ENCODE measurements at regions not wholly inside any gene's neighbourhood (a gene's known extent, or its start where the extent isn't known, plus 50 kb on each side); places are given as distances from the start of the nearest gene placed in this dataset.

- Histone ChIP-seq H3K36me3 (replicated peaks in 1 of 2; ENCODE audit: control insufficient read depth in 1 of 2, insufficient read depth in 2 of 2, low read length in 1 of 2) (no peaks in the 10 kb centered on the region), H3K9ac (no peak overlapping the region), H4K20me1 (ENCODE audit: insufficient read depth) (no peaks in the 10 kb centered on the region), H3K4me2 (no peak overlapping the region), H3K4me1 (ENCODE audit: control insufficient read depth in 1 of 2, insufficient read depth in 2 of 2, low read depth in 1 of 2, low read length in 1 of 2) (no peaks in the 10 kb centered on the region), H3K79me2 (ENCODE audit: insufficient read depth) (no peaks in the 10 kb centered on the region), H2AFZ (ENCODE audit: low read depth) (no peak overlapping the region), H3K9me3 (no peaks in the 10 kb centered on the region), H3K27ac (ENCODE audit: low read depth in 2 of 2, low read length in 1 of 2) (no peak overlapping the region), H3K9me2 (no peaks in the 10 kb centered on the region), H3K27me3 (ENCODE audit: insufficient read depth) (no peaks in the 10 kb centered on the region), H3K4me3 (ENCODE audit: low read depth in 2 of 2, low read length in 1 of 2) (no peak overlapping the region), H3F3A (replicated peaks; ENCODE audit: insufficient read depth) (no peaks in the 10 kb centered on the region)
- TF ChIP-seq POLR2AphosphoS5 (IDR thresholded peaks at IDR 0.05; ENCODE audit: low read depth, low read length), result no peak
- no peak for TF ChIP-seq CHD2 (IDR thresholded peaks at IDR 0.05; ENCODE audit: low read length, partially characterized antibody)
- TF ChIP-seq EP300 (IDR thresholded peaks at IDR 0.05; ENCODE audit: borderline replicate concordance in 1 of 2, low read depth in 1 of 2, low read length in 1 of 2), result no peak
- no peak for TF ChIP-seq TAF1 (IDR thresholded peaks at IDR 0.05; ENCODE audit: borderline replicate concordance, low read depth, low read length)
- no peak for TF ChIP-seq FOXM1 (IDR thresholded peaks at IDR 0.05; ENCODE audit: low read depth)
- no peak for TF ChIP-seq NFIC (IDR thresholded peaks at IDR 0.05; ENCODE audit: borderline replicate concordance)
- no peak for TF ChIP-seq NRF1 (IDR thresholded peaks at IDR 0.05; ENCODE audit: low read depth, low read length)
- no peak for TF ChIP-seq MEF2A (IDR thresholded peaks at IDR 0.05; ENCODE audit: borderline replicate concordance, low read depth)
- no peak for TF ChIP-seq MXI1 (IDR thresholded peaks at IDR 0.05; ENCODE audit: low read depth, low read length)
- no peak for TF ChIP-seq TEAD4 (IDR thresholded peaks at IDR 0.05; ENCODE audit: borderline replicate concordance, insufficient read depth)
- no peak for TF ChIP-seq RAD21 (IDR thresholded peaks at IDR 0.05; ENCODE audit: low read length)
- TF ChIP-seq, protein P1, sequence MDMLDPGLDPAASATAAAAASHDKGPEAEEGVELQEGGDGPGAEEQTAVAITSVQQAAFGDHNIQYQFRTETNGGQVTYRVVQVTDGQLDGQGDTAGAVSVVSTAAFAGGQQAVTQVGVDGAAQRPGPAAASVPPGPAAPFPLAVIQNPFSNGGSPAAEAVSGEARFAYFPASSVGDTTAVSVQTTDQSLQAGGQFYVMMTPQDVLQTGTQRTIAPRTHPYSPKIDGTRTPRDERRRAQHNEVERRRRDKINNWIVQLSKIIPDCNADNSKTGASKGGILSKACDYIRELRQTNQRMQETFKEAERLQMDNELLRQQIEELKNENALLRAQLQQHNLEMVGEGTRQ (IDR thresholded peaks at IDR 0.05; ENCODE audit: borderline replicate concordance, low read depth, low read length), result no peak
- TF ChIP-seq, protein P2, sequence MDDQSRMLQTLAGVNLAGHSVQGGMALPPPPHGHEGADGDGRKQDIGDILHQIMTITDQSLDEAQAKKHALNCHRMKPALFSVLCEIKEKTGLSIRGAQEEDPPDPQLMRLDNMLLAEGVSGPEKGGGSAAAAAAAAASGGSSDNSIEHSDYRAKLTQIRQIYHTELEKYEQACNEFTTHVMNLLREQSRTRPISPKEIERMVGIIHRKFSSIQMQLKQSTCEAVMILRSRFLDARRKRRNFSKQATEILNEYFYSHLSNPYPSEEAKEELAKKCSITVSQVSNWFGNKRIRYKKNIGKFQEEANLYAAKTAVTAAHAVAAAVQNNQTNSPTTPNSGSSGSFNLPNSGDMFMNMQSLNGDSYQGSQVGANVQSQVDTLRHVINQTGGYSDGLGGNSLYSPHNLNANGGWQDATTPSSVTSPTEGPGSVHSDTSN (IDR thresholded peaks at IDR 0.05), result no peak
- no peak for TF ChIP-seq RCOR1 (IDR thresholded peaks at IDR 0.05; ENCODE audit: low read length)
- no peak for TF ChIP-seq GABPA (IDR thresholded peaks at IDR 0.05; ENCODE audit: low read depth)
- WGBS (ENCODE audit: low lambda C conversion rate), result 52% methylated on average over 11 of the region's 14 CpGs
- ChIA-PET POLR2A (no interaction called here), CTCF (no interaction called here)
- no peak for DNase-seq
Measured at GRCh38 chr3:187902041-187902471, 156.8 kb upstream of the BCL6 start.

GRCh38 chr3:187902936-187903335 lies 157.7 kb upstream of the BCL6 start:
- Histone ChIP-seq H3K9me2 (no peaks in the 10 kb centered on the region), H3K4me3 (ENCODE audit: low read depth in 2 of 2, low read length in 1 of 2) (no peak overlapping the region), H3K9me3 (no peaks in the 10 kb centered on the region), H3K4me2 (no peak overlapping the region), H3K9ac (no peak overlapping the region), H3F3A (replicated peaks; ENCODE audit: insufficient read depth) (no peaks in the 10 kb centered on the region), H3K79me2 (ENCODE audit: insufficient read depth) (no peaks in the 10 kb centered on the region), H4K20me1 (ENCODE audit: insufficient read depth) (no peaks in the 10 kb centered on the region), H3K27me3 (ENCODE audit: insufficient read depth) (no peaks in the 10 kb centered on the region), H2AFZ (ENCODE audit: low read depth) (no peak overlapping the region), H3K36me3 (replicated peaks in 1 of 2; ENCODE audit: control insufficient read depth in 1 of 2, insufficient read depth in 2 of 2, low read length in 1 of 2) (no peaks in the 10 kb centered on the region), H3K27ac (ENCODE audit: low read depth in 2 of 2, low read length in 1 of 2) (no peak overlapping the region), H3K4me1 (ENCODE audit: control insufficient read depth in 1 of 2, insufficient read depth in 2 of 2, low read depth in 1 of 2, low read length in 1 of 2) (no peaks in the 10 kb centered on the region)
- DNase-seq, result no peak
- 61% methylated on average over 1 of the region's 1 CpG for WGBS (ENCODE audit: low lambda C conversion rate)
- POLR2A ChIA-PET, result no interaction called here
- CTCF ChIA-PET, result no interaction called here
- no peak for TF ChIP-seq IRF3 (IDR thresholded peaks at IDR 0.05; ENCODE audit: low read depth, low read length)
- no peak for TF ChIP-seq SMC3 (IDR thresholded peaks at IDR 0.05; ENCODE audit: low read depth, low read length)
- no peak for TF ChIP-seq ELF1 (IDR thresholded peaks at IDR 0.05)
- TF ChIP-seq, protein P3, sequence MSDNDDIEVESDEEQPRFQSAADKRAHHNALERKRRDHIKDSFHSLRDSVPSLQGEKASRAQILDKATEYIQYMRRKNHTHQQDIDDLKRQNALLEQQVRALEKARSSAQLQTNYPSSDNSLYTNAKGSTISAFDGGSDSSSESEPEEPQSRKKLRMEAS (IDR thresholded peaks at IDR 0.05; ENCODE audit: low read depth), result no peak
- TF ChIP-seq EZH2phosphoT487 (IDR thresholded peaks at IDR 0.05; ENCODE audit: borderline replicate concordance, low read depth), result no peak
- no peak for TF ChIP-seq CTCF (IDR thresholded peaks at IDR 0.05)
- TF ChIP-seq GABPA (IDR thresholded peaks at IDR 0.05; ENCODE audit: low read depth), result no peak
- TF ChIP-seq TEAD4 (IDR thresholded peaks at IDR 0.05; ENCODE audit: borderline replicate concordance, insufficient read depth), result no peak
- TF ChIP-seq RAD21 (IDR thresholded peaks at IDR 0.05; ENCODE audit: low read length), result no peak
- TF ChIP-seq, protein P4, sequence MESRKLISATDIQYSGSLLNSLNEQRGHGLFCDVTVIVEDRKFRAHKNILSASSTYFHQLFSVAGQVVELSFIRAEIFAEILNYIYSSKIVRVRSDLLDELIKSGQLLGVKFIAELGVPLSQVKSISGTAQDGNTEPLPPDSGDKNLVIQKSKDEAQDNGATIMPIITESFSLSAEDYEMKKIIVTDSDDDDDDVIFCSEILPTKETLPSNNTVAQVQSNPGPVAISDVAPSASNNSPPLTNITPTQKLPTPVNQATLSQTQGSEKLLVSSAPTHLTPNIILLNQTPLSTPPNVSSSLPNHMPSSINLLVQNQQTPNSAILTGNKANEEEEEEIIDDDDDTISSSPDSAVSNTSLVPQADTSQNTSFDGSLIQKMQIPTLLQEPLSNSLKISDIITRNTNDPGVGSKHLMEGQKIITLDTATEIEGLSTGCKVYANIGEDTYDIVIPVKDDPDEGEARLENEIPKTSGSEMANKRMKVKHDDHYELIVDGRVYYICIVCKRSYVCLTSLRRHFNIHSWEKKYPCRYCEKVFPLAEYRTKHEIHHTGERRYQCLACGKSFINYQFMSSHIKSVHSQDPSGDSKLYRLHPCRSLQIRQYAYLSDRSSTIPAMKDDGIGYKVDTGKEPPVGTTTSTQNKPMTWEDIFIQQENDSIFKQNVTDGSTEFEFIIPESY (IDR thresholded peaks at IDR 0.05; ENCODE audit: borderline replicate concordance, low read depth), result no peak
- no peak for TF ChIP-seq SIN3A (IDR thresholded peaks at IDR 0.05; ENCODE audit: borderline replicate concordance, low read depth, low read length)

All from SK-N-SH (cell line).